HCT116 (cell line): ENCODE measurements at regions not wholly inside any gene's neighbourhood (a gene's known extent, or its start where the extent isn't known, plus 50 kb on each side); places are given as distances from the start of the nearest gene placed in this dataset.

ENCODE experiments used
- ATAC-seq: fragments of 200-7000 bp; cut with Tn5 transposase; 2 replicates; pipeline ENCODE4 v1.9.1; 2020; ENCODE audit warnings: mild to moderate bottlenecking, moderate library complexity
- BruUV-seq: library from RNA; stranded (reverse); fragments of 400-500 nt; replicated peaks from 2 replicates; lab custom pipeline; 2021; lab: Mats Ljungman, UMichigan
- CTCF ChIA-PET: fragments of 300-600 bp; sonication (Branson Sonifier 250); formaldehyde crosslinking; loops from one replicate; lab custom pipeline; 2021; ENCODE audit warnings: antibody characterized with exemption; lab: Charles Lee
- POLR2A ChIA-PET: fragments of 300-600, 350-600 bp; sonication (Branson Sonifier 250); formaldehyde crosslinking; loops from one replicate; lab custom pipeline; 2021; ENCODE audit warnings: antibody characterized with exemption; lab: Charles Lee
- RAD21 ChIA-PET, 2 experiments: fragments of 300-600 bp; sonication (Branson Sonifier 250); formaldehyde crosslinking; loops; one replicate each; lab custom pipeline; 2023; ENCODE audit warnings: low total read pairs in 2 of 2; ENCODE audit not compliant: uncharacterized antibody in 2 of 2, unreplicated experiment in 2 of 2, low non-redundant PET in 1 of 2; lab: Charles Lee
- DNase-seq: peaks from one replicate; pipeline ENCODE4 v3.0.0-alpha.2; 2010; ENCODE audit warnings: low read depth, low spot score
- H2AFZ ChIP-seq: fragments of 200-600 bp; shearing (Covaris generic), sonication (generic); 2 replicates; pipeline ENCODE4 v1.6.1; 2017; ENCODE audit warnings: low read depth, mixed run types, mixed read lengths, antibody characterized with exemption, low read length; ENCODE audit not compliant: poor library complexity, severe bottlenecking
- H3K27ac ChIP-seq: 2 replicates; pipeline ENCODE4 v1.5.1; 2012; ENCODE audit warnings: low read depth, low read length
- H3K27me3 ChIP-seq: fragments of 200-600 bp; sonication (generic); 2 replicates; pipeline ENCODE4 v1.6.1; 2016; ENCODE audit warnings: mixed run types, low read length, mixed read lengths; ENCODE audit not compliant: insufficient read depth
- H3K36me3 ChIP-seq, 2 experiments: fragments of 200-500 bp in 1 of 2; fragments of 200-600 bp in 1 of 2; sonication (Bioruptor generic) in 1 of 2; sonication (generic) in 1 of 2; 2 replicates each; pipeline versions ENCODE4 v1.5.1 to v1.6.1; 2014 to 2016; ENCODE audit warnings: low read length in 2 of 2, inconsistent platforms in 1 of 2, mixed read lengths in 1 of 2, mixed run types in 1 of 2; ENCODE audit not compliant: insufficient read depth in 2 of 2, control insufficient read depth in 1 of 2
- H3K4me1 ChIP-seq, 2 experiments: fragments of 200-600 bp in 1 of 2; sonication (generic) in 1 of 2; 2 replicates each; pipeline versions ENCODE4 v1.5.1 to v1.6.1; 2012 to 2017; ENCODE audit warnings: low read length in 2 of 2, inconsistent platforms in 1 of 2, mild to moderate bottlenecking in 1 of 2, mixed read lengths in 1 of 2, mixed run types in 1 of 2, moderate library complexity in 1 of 2; ENCODE audit not compliant: insufficient read depth in 2 of 2, control insufficient read depth in 1 of 2
- H3K4me2 ChIP-seq: fragments of 200-600 bp; sonication (generic); 2 replicates; pipeline ENCODE4 v1.6.1; 2017; ENCODE audit warnings: mixed run types, low read length, mixed read lengths
- H3K4me3 ChIP-seq, 2 experiments: fragments of 200-600 bp in 1 of 2; sonication (generic) in 1 of 2; replicated peaks in 1 of 2; 2 replicates each; pipeline ENCODE4 v1.5.1; 2011 to 2016; ENCODE audit warnings: low read length in 2 of 2, control low read depth in 1 of 2, low read depth in 1 of 2, mild to moderate bottlenecking in 1 of 2, mixed read lengths in 1 of 2, mixed run types in 1 of 2
- H3K79me2 ChIP-seq: fragments of 200-600 bp; sonication (generic); 2 replicates; pipeline ENCODE4 v1.6.1; 2017; ENCODE audit warnings: mild to moderate bottlenecking, mixed run types, low read length, moderate library complexity, mixed read lengths; ENCODE audit not compliant: insufficient read depth
- H3K9ac ChIP-seq: fragments of 200-600 bp; sonication (generic); 2 replicates; pipeline ENCODE4 v1.6.1; 2016; ENCODE audit warnings: low read length, mixed read lengths
- H3K9me2 ChIP-seq: fragments of 200-600 bp; sonication (generic), shearing (Covaris generic); 2 replicates; pipeline ENCODE4 v1.6.1; 2017; ENCODE audit warnings: mixed run types, mild to moderate bottlenecking, moderate library complexity; ENCODE audit not compliant: insufficient read depth
- H3K9me3 ChIP-seq, 2 experiments: fragments of 200-500 bp in 1 of 2; fragments of 200-600 bp in 1 of 2; sonication (Bioruptor generic) in 1 of 2; sonication (generic) in 1 of 2; 2 replicates each; pipeline ENCODE4 v1.6.1; 2014 to 2017; ENCODE audit warnings: low read length in 2 of 2, mixed read lengths in 2 of 2, inconsistent platforms in 1 of 2, low read depth in 1 of 2, mild to moderate bottlenecking in 1 of 2, mixed run types in 1 of 2, moderate library complexity in 1 of 2; ENCODE audit not compliant: control insufficient read depth in 1 of 2, insufficient read depth in 1 of 2
- H4K20me1 ChIP-seq: fragments of 200-600 bp; sonication (generic), shearing (Covaris generic); 2 replicates; pipeline ENCODE4 v1.6.1; 2017; ENCODE audit warnings: mixed run types, mild to moderate bottlenecking, moderate library complexity; ENCODE audit not compliant: insufficient read depth
- CEBPB ChIP-seq: IDR thresholded peaks from 2 replicates; pipeline ENCODE4 v1.6.1; 2012; ENCODE audit warnings: low read depth
- EGR1 ChIP-seq: IDR thresholded peaks from 2 replicates; pipeline ENCODE4 v1.6.1; 2012; ENCODE audit warnings: low read depth
- ELF1 ChIP-seq: IDR thresholded peaks from 2 replicates; pipeline ENCODE4 v1.6.1; 2012; ENCODE audit warnings: low read depth, borderline replicate concordance
- EZH2 ChIP-seq: fragments of 200-600 bp; sonication (generic); IDR thresholded peaks from 2 replicates; pipeline ENCODE4 v1.6.1; 2017; ENCODE audit warnings: antibody characterized with exemption, mixed run types
- EZH2phosphoT487 ChIP-seq: fragments of 200-600 bp; IDR thresholded peaks from 2 replicates; pipeline ENCODE4 v1.6.1; 2018; ENCODE audit warnings: antibody characterized with exemption, borderline replicate concordance
- JUND ChIP-seq: IDR thresholded peaks from 2 replicates; pipeline ENCODE4 v1.6.1; 2012
- POLR2A ChIP-seq: IDR thresholded peaks from 2 replicates; pipeline ENCODE4 v1.7.0; 2011; ENCODE audit warnings: borderline replicate concordance; ENCODE audit not compliant: insufficient read depth, insufficient read length; ENCODE audit errors: extremely low read depth
- POLR2AphosphoS5 ChIP-seq: IDR thresholded peaks from 2 replicates; pipeline ENCODE4 v1.6.1; 2011; ENCODE audit warnings: mild to moderate bottlenecking, low read depth, low read length, moderate library complexity
- RAD21 ChIP-seq: IDR thresholded peaks from 2 replicates; pipeline ENCODE4 v1.6.1; 2012; ENCODE audit warnings: low read depth, mild to moderate bottlenecking
- SIN3A ChIP-seq: IDR thresholded peaks from 2 replicates; pipeline ENCODE4 v1.6.1; 2012; ENCODE audit warnings: low read depth
- SP1 ChIP-seq: IDR thresholded peaks from 2 replicates; pipeline ENCODE4 v1.6.1; 2012; ENCODE audit warnings: low read depth
- TCF7L2 ChIP-seq: IDR thresholded peaks from 2 replicates; pipeline ENCODE4 v1.7.0; 2011; ENCODE audit warnings: borderline replicate concordance, inconsistent platforms; ENCODE audit not compliant: insufficient read depth, insufficient read length; ENCODE audit errors: extremely low read depth
- YY1 ChIP-seq: IDR thresholded peaks from 2 replicates; pipeline ENCODE4 v1.6.1; 2011; ENCODE audit warnings: low read length, low read depth, moderate library complexity, mild to moderate bottlenecking; ENCODE audit not compliant: insufficient replicate concordance; ENCODE audit errors: extremely low read depth
- ZFX ChIP-seq: fragments of 450-650 bp; IDR thresholded peaks from 2 replicates; pipeline ENCODE4 v1.6.1; 2017
- ZNF274 ChIP-seq: fragments of 200-500 bp; sonication (Bioruptor generic); IDR thresholded peaks from 2 replicates; pipeline ENCODE4 v1.6.1; 2014; ENCODE audit warnings: mild to moderate bottlenecking, low read depth, low read length, inconsistent platforms
- intact Hi-C: fragments of 100-400 bp; cut with micrococcal nuclease; formaldehyde crosslinking; loops from 2 replicates; pipeline ENCODE4 v1.10.0; 2022
- TF ChIP-seq, protein P1 (sequence below): IDR thresholded peaks from 2 replicates; pipeline ENCODE4 v1.6.1; 2012
- TF ChIP-seq, protein P2 (sequence below): IDR thresholded peaks from 2 replicates; pipeline ENCODE4 v1.6.1; 2012
- TF ChIP-seq, protein P3 (sequence below): IDR thresholded peaks from 2 replicates; pipeline ENCODE4 v1.6.1; 2011; ENCODE audit warnings: mild to moderate bottlenecking, low read length, moderate library complexity; ENCODE audit not compliant: insufficient replicate concordance; ENCODE audit errors: extremely low read depth
- TF ChIP-seq, protein P4 (sequence below), 3 experiments: fragments of 200-600 bp in 1 of 3; sonication (generic) in 1 of 3; IDR thresholded peaks in 2 of 3; conservative IDR thresholded peaks in 1 of 3; 2 replicates each; pipeline ENCODE4 v1.5.1; 2012 to 2017; ENCODE audit warnings: low read depth in 2 of 3, low read length in 2 of 3, antibody characterized with exemption in 1 of 3, borderline replicate concordance in 1 of 3, control low read depth in 1 of 3, mild to moderate bottlenecking in 1 of 3, mixed read lengths in 1 of 3, mixed run types in 1 of 3, moderate library complexity in 1 of 3; ENCODE audit not compliant: insufficient read depth in 1 of 3
- TF ChIP-seq, protein P5 (sequence below): IDR thresholded peaks from 2 replicates; pipeline ENCODE4 v1.6.1; 2012; ENCODE audit warnings: low read depth

DNA sequence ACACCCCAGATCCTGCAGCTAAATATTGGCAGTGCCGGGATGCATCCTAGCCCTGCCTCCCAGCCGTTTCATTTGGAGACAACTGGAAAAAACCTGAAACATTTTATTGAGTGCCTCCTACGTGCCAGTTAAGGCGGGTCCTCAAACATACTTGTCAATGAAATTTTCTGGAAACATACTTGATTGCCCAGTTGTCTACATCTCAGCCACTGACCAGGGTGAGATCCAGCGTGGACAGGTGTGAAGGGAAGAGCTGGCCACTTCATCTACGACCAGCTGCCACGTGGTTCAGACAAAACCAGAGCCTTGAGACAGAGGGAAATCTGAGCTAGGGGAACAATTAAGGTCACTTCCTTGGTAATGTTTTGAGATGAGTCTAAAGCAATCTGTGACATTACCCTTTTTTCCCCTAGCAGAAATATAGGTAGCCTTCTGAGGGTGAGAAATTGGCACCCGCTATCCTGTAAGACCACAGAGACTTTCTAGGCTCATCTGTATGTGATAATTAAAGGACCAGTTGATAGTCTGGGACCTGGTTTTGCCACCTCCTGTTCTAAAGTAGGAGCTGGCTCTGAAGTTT, 116.3 kb upstream of the MTHFD1L start:
- intact Hi-C loops = no loop called here
- TF ChIP-seq SP1 = no peak
- TF ChIP-seq, protein P1, sequence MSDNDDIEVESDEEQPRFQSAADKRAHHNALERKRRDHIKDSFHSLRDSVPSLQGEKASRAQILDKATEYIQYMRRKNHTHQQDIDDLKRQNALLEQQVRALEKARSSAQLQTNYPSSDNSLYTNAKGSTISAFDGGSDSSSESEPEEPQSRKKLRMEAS = no peak
- no peak for TF ChIP-seq POLR2A
- TF ChIP-seq ZFX = no peak
- TF ChIP-seq EGR1 = no peak
- TF ChIP-seq, protein P2, sequence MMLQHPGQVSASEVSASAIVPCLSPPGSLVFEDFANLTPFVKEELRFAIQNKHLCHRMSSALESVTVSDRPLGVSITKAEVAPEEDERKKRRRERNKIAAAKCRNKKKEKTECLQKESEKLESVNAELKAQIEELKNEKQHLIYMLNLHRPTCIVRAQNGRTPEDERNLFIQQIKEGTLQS = no peak
- TF ChIP-seq JUND = no peak
- no peak for TF ChIP-seq TCF7L2
- TF ChIP-seq, protein P3, sequence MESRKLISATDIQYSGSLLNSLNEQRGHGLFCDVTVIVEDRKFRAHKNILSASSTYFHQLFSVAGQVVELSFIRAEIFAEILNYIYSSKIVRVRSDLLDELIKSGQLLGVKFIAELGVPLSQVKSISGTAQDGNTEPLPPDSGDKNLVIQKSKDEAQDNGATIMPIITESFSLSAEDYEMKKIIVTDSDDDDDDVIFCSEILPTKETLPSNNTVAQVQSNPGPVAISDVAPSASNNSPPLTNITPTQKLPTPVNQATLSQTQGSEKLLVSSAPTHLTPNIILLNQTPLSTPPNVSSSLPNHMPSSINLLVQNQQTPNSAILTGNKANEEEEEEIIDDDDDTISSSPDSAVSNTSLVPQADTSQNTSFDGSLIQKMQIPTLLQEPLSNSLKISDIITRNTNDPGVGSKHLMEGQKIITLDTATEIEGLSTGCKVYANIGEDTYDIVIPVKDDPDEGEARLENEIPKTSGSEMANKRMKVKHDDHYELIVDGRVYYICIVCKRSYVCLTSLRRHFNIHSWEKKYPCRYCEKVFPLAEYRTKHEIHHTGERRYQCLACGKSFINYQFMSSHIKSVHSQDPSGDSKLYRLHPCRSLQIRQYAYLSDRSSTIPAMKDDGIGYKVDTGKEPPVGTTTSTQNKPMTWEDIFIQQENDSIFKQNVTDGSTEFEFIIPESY = no peak
- TF ChIP-seq RAD21 = no peak
- TF ChIP-seq EZH2 = no peak
- no peak for TF ChIP-seq YY1
- TF ChIP-seq POLR2AphosphoS5 = no peak
- TF ChIP-seq, protein P4, sequence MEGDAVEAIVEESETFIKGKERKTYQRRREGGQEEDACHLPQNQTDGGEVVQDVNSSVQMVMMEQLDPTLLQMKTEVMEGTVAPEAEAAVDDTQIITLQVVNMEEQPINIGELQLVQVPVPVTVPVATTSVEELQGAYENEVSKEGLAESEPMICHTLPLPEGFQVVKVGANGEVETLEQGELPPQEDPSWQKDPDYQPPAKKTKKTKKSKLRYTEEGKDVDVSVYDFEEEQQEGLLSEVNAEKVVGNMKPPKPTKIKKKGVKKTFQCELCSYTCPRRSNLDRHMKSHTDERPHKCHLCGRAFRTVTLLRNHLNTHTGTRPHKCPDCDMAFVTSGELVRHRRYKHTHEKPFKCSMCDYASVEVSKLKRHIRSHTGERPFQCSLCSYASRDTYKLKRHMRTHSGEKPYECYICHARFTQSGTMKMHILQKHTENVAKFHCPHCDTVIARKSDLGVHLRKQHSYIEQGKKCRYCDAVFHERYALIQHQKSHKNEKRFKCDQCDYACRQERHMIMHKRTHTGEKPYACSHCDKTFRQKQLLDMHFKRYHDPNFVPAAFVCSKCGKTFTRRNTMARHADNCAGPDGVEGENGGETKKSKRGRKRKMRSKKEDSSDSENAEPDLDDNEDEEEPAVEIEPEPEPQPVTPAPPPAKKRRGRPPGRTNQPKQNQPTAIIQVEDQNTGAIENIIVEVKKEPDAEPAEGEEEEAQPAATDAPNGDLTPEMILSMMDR (IDR thresholded peaks at IDR 0.05 in 2 of 3, conservative IDR thresholded peaks at IDR 0.05 in 1 of 3; ENCODE audit: borderline replicate concordance in 1 of 3, insufficient read depth in 1 of 3, low read depth in 2 of 3, low read length in 2 of 3) = no peak
- TF ChIP-seq, protein P5, sequence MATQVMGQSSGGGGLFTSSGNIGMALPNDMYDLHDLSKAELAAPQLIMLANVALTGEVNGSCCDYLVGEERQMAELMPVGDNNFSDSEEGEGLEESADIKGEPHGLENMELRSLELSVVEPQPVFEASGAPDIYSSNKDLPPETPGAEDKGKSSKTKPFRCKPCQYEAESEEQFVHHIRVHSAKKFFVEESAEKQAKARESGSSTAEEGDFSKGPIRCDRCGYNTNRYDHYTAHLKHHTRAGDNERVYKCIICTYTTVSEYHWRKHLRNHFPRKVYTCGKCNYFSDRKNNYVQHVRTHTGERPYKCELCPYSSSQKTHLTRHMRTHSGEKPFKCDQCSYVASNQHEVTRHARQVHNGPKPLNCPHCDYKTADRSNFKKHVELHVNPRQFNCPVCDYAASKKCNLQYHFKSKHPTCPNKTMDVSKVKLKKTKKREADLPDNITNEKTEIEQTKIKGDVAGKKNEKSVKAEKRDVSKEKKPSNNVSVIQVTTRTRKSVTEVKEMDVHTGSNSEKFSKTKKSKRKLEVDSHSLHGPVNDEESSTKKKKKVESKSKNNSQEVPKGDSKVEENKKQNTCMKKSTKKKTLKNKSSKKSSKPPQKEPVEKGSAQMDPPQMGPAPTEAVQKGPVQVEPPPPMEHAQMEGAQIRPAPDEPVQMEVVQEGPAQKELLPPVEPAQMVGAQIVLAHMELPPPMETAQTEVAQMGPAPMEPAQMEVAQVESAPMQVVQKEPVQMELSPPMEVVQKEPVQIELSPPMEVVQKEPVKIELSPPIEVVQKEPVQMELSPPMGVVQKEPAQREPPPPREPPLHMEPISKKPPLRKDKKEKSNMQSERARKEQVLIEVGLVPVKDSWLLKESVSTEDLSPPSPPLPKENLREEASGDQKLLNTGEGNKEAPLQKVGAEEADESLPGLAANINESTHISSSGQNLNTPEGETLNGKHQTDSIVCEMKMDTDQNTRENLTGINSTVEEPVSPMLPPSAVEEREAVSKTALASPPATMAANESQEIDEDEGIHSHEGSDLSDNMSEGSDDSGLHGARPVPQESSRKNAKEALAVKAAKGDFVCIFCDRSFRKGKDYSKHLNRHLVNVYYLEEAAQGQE = no peak
- TF ChIP-seq CEBPB = no peak
- TF ChIP-seq ELF1 = no peak
- no peak for TF ChIP-seq ZNF274
- TF ChIP-seq SIN3A = no peak
- TF ChIP-seq EZH2phosphoT487 = no peak
- Histone ChIP-seq H3K27ac (no peak overlapping the region), H3K9ac (no peak overlapping the region), H3K4me1 (no peaks in the 10 kb centered on the region; a peak in 2 of 4 replicates), H3K27me3 (no peaks in the 10 kb centered on the region), H3K79me2 (no peaks in the 10 kb centered on the region), H3K4me3 (no peak overlapping the region), H3K9me2 (no peaks in the 10 kb centered on the region), H4K20me1 (no peaks in the 10 kb centered on the region), H3K9me3 (no peaks in the 10 kb centered on the region), H3K4me2 (no peak overlapping the region), H3K36me3 (no peaks in the 10 kb centered on the region), H2AFZ (no peak overlapping the region)
- BruUV-seq = no TSS peak
- ChIA-PET CTCF (no interaction called here), POLR2A (no interaction called here), RAD21 (no interaction called here)
- DNase-seq (no peak), ATAC-seq (no peak)
